H1 (cell line): ENCODE measurements at regions not wholly inside any gene's neighbourhood (a gene's known extent, or its start where the extent isn't known, plus 50 kb on each side); places are given as distances from the start of the nearest gene placed in this dataset.

Experiments used
- CTCF ChIA-PET: fragments of 300-600 bp; sonication (Branson Sonifier 250); formaldehyde crosslinking; loops from one replicate; lab custom pipeline; 2021; ENCODE audit not compliant: partially characterized antibody; lab: Charles Lee
- POLR2A ChIA-PET: fragments of 300-600 bp; sonication (Branson Sonifier 250); formaldehyde crosslinking; loops from one replicate; lab custom pipeline; 2021; ENCODE audit warnings: inconsistent platforms; ENCODE audit not compliant: partially characterized antibody; lab: Charles Lee
- DNase-seq, 2 experiments: peaks; one replicate each; pipeline versions ENCODE4 v3.0.0 to v3.0.0-alpha.2; 2010 to 2022; ENCODE audit warnings: low spot score in 2 of 2, low read depth in 1 of 2, mixed read lengths in 1 of 2
- FAIRE-seq: peaks from 2 replicates; lab custom pipeline; 2011; peaks lifted over from hg19 to GRCh38; lab: Jason Lieb, UNC
- H2AFZ ChIP-seq: 2 replicates; pipeline ENCODE4 v1.8.1; 2012; ENCODE audit warnings: low read length, inconsistent platforms
- H2AK5ac ChIP-seq: 2 replicates; pipeline ENCODE4 v1.6.1; 2013; ENCODE audit warnings: low read depth, low read length
- H2BK120ac ChIP-seq: replicated peaks from 2 replicates; pipeline ENCODE3; 2013; ENCODE audit warnings: low read depth, low read length, inconsistent platforms
- H2BK12ac ChIP-seq: 2 replicates; pipeline ENCODE4 v1.6.1; 2013; ENCODE audit warnings: low read depth, low read length
- H2BK15ac ChIP-seq: 2 replicates; pipeline ENCODE4 v1.6.1; 2013; ENCODE audit warnings: low read length
- H2BK20ac ChIP-seq: 2 replicates; pipeline ENCODE4 v1.6.1; 2013; ENCODE audit warnings: low read length
- H2BK5ac ChIP-seq: 2 replicates; pipeline ENCODE4 v1.6.1; 2013; ENCODE audit warnings: low read depth, low read length
- H3K14ac ChIP-seq: 2 replicates; pipeline ENCODE4 v1.6.1; 2013; ENCODE audit warnings: inconsistent platforms; ENCODE audit not compliant: insufficient read length
- H3K18ac ChIP-seq: 2 replicates; pipeline ENCODE4 v1.6.1; 2013; ENCODE audit warnings: low read length; ENCODE audit errors: extremely low read depth
- H3K23ac ChIP-seq: 2 replicates; pipeline ENCODE4 v1.6.1; 2013; ENCODE audit warnings: inconsistent platforms; ENCODE audit not compliant: insufficient read length
- H3K23me2 ChIP-seq: 2 replicates; pipeline ENCODE4 v1.6.1; 2013; ENCODE audit warnings: low read depth, low read length
- H3K27ac ChIP-seq: 2 replicates; pipeline ENCODE4 v1.6.1; 2011; ENCODE audit warnings: low read depth, low read length, inconsistent platforms
- H3K27me3 ChIP-seq, 4 experiments: replicated peaks in 1 of 4; 1 replicate in 1 of 4; 2 replicates in 3 of 4; pipeline versions ENCODE4 v1.6.1 to v1.8.1; 2011 to 2013; ENCODE audit warnings: low read length in 3 of 4, mild to moderate bottlenecking in 3 of 4, inconsistent platforms in 2 of 4, mixed read lengths in 2 of 4, moderate library complexity in 1 of 4; ENCODE audit not compliant: control insufficient read depth in 3 of 4, insufficient read depth in 3 of 4; ENCODE audit errors: extremely low read depth in 1 of 4
- H3K36me3 ChIP-seq, 4 experiments: 2 replicates each; pipeline versions ENCODE4 v1.6.1 to v1.8.1; 2011 to 2013; ENCODE audit warnings: mild to moderate bottlenecking in 4 of 4, low read length in 3 of 4, moderate library complexity in 2 of 4, control low read depth in 1 of 4, inconsistent platforms in 1 of 4; ENCODE audit not compliant: insufficient read depth in 4 of 4, control insufficient read depth in 2 of 4
- H3K4ac ChIP-seq: replicated peaks from 2 replicates; pipeline ENCODE3; 2013; ENCODE audit warnings: low read length, low read depth, mixed read lengths, inconsistent platforms; ENCODE audit not compliant: insufficient read length
- H3K4me1 ChIP-seq, 4 experiments: replicated peaks in 1 of 4; 1 replicate in 1 of 4; 2 replicates in 3 of 4; pipeline versions ENCODE4 v1.6.1 to v1.8.1; 2011 to 2013; ENCODE audit warnings: low read length in 3 of 4, inconsistent platforms in 2 of 4, mixed read lengths in 1 of 4; ENCODE audit not compliant: insufficient read depth in 4 of 4, control insufficient read depth in 3 of 4
- H3K4me2 ChIP-seq, 2 experiments: 2 replicates each; pipeline versions ENCODE4 v1.6.1 to v1.8.1; 2011 to 2013; ENCODE audit warnings: low read depth in 2 of 2, low read length in 2 of 2, control low read depth in 1 of 2, inconsistent platforms in 1 of 2, mild to moderate bottlenecking in 1 of 2; ENCODE audit not compliant: insufficient read depth in 1 of 2
- H3K4me3 ChIP-seq, 4 experiments: fragments of 200-600, 300-600 bp in 1 of 4; sonication (generic), shearing (Covaris generic), sonication (Bioruptor Twin) in 1 of 4; 2 replicates each; pipeline versions ENCODE4 v1.5.1 to v1.8.1; 2011 to 2016; ENCODE audit warnings: low read length in 4 of 4, low read depth in 3 of 4, control low read depth in 2 of 4, inconsistent platforms in 2 of 4, mild to moderate bottlenecking in 2 of 4, mixed read lengths in 1 of 4, moderate library complexity in 1 of 4; ENCODE audit not compliant: insufficient read depth in 2 of 4; ENCODE audit errors: extremely low read depth in 1 of 4
- H3K56ac ChIP-seq: replicated peaks from 2 replicates; pipeline ENCODE3; 2013; ENCODE audit warnings: low read depth, mild to moderate bottlenecking, mixed read lengths, low read length, inconsistent platforms; ENCODE audit not compliant: insufficient read length
- H3K79me1 ChIP-seq: 2 replicates; pipeline ENCODE4 v1.6.1; 2013; ENCODE audit warnings: low read depth, low read length, control low read depth
- H3K79me2 ChIP-seq, 2 experiments: 2 replicates each; pipeline versions ENCODE4 v1.6.1 to v1.8.1; 2012 to 2013; ENCODE audit warnings: low read length in 2 of 2, mild to moderate bottlenecking in 2 of 2, inconsistent platforms in 1 of 2; ENCODE audit not compliant: insufficient read depth in 2 of 2, control insufficient read depth in 1 of 2
- H3K9ac ChIP-seq, 4 experiments: replicated peaks in 1 of 4; 1 replicate in 1 of 4; 2 replicates in 3 of 4; pipeline versions ENCODE4 v1.6.1 to v1.8.1; 2011 to 2013; ENCODE audit warnings: low read depth in 3 of 4, low read length in 3 of 4, control low read depth in 2 of 4, mild to moderate bottlenecking in 2 of 4, moderate library complexity in 2 of 4, inconsistent platforms in 1 of 4; ENCODE audit errors: extremely low read depth in 1 of 4
- H3K9me3 ChIP-seq, 2 experiments: 2 replicates each; pipeline versions ENCODE4 v1.6.1 to v1.8.1; 2012 to 2013; ENCODE audit warnings: mild to moderate bottlenecking in 2 of 2, moderate library complexity in 2 of 2, control low read depth in 1 of 2, inconsistent platforms in 1 of 2, low read depth in 1 of 2, low read length in 1 of 2, mixed read lengths in 1 of 2; ENCODE audit not compliant: insufficient read depth in 2 of 2
- H4K20me1 ChIP-seq, 2 experiments: replicated peaks in 1 of 2; 2 replicates each; pipeline versions ENCODE3 to v1.8.1; 2011 to 2013; ENCODE audit warnings: inconsistent platforms in 2 of 2, low read length in 2 of 2, mild to moderate bottlenecking in 1 of 2; ENCODE audit not compliant: insufficient read depth in 2 of 2, control insufficient read depth in 1 of 2
- H4K5ac ChIP-seq: 2 replicates; pipeline ENCODE4 v1.6.1; 2013; ENCODE audit warnings: low read length, low read depth, mixed read lengths, inconsistent platforms; ENCODE audit not compliant: insufficient read length
- H4K8ac ChIP-seq: 2 replicates; pipeline ENCODE4 v1.8.0; 2013; ENCODE audit warnings: mild to moderate bottlenecking, moderate library complexity, low read length, inconsistent platforms; ENCODE audit not compliant: insufficient read depth; ENCODE audit errors: extremely low read depth
- H4K91ac ChIP-seq: replicated peaks from 2 replicates; pipeline ENCODE3; 2013; ENCODE audit warnings: low read length, mixed read lengths, inconsistent platforms; ENCODE audit not compliant: insufficient read length
- CHD2 ChIP-seq: IDR thresholded peaks from 2 replicates; pipeline ENCODE4 v1.6.1; 2012; ENCODE audit warnings: low read length, improper control_type of control experiment
- GABPA ChIP-seq: IDR thresholded peaks from 2 replicates; pipeline ENCODE4 v1.6.1; 2011; ENCODE audit warnings: mild to moderate bottlenecking, low read length, moderate library complexity, borderline replicate concordance; ENCODE audit not compliant: insufficient read depth
- KDM4A ChIP-seq: IDR thresholded peaks from one replicate; pipeline ENCODE4 v1.7.1; 2012; ENCODE audit warnings: low read depth, mild to moderate bottlenecking, moderate library complexity, low read length, inconsistent platforms; ENCODE audit not compliant: severe bottlenecking
- NANOG ChIP-seq: IDR thresholded peaks from 2 replicates; pipeline ENCODE4 v1.6.1; 2011; ENCODE audit warnings: low read length, low read depth, mild to moderate bottlenecking, inconsistent platforms; ENCODE audit not compliant: insufficient read depth, poor library complexity, severe bottlenecking
- NRF1 ChIP-seq: IDR thresholded peaks from 2 replicates; pipeline ENCODE4 v1.6.1; 2011; ENCODE audit warnings: mild to moderate bottlenecking, low read depth, low read length, improper control_type of control experiment
- RXRA ChIP-seq: IDR thresholded peaks from 2 replicates; pipeline ENCODE4 v1.6.1; 2011; ENCODE audit warnings: low read depth, mild to moderate bottlenecking, low read length, moderate library complexity; ENCODE audit not compliant: insufficient read depth
- SAP30 ChIP-seq: fragments of 300-600 bp; sonication (generic); IDR thresholded peaks from 2 replicates; pipeline ENCODE4 v1.7.1; 2012; ENCODE audit warnings: low read length, moderate library complexity, mild to moderate bottlenecking, inconsistent platforms; ENCODE audit not compliant: insufficient read depth, insufficient replicate concordance
- SIRT6 ChIP-seq: IDR thresholded peaks from one replicate; pipeline ENCODE4 v1.7.1; 2012; ENCODE audit warnings: low read length, inconsistent platforms
- TAF7 ChIP-seq: optimal IDR thresholded peaks from 2 replicates; pipeline ENCODE3; 2011; ENCODE audit warnings: low read depth, mild to moderate bottlenecking, inconsistent platforms, low read length, moderate library complexity, borderline replicate concordance
- TCF12 ChIP-seq: IDR thresholded peaks from 2 replicates; pipeline ENCODE4 v1.6.1; 2011; ENCODE audit warnings: low read depth, mild to moderate bottlenecking, low read length

DNA sequence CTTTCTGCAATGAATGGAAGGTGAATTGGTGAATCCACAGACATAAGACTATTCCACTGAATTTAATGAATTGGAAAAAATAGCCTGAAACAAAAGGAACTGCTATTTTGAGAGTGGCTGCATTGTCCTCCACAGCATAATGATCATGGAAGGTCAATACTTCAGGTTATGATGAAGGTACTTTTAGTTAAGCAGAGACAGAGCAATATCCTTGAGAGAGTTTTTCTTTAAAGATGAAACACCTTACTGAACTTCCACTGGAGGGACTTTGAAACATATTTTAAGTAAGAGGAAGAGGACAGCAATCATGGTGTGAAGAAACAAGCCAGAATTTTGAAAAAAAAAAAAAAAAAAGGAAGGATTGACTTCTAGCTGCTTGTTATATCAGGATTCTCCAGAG is 68.8 kb upstream of the DPP10 start:
- Histone ChIP-seq H4K5ac (no peak overlapping the region), H3K56ac (no peak overlapping the region), H2BK20ac (no peak overlapping the region), H3K79me2 (no peaks in the 10 kb centered on the region), H3K36me3 (no peaks in the 10 kb centered on the region), H3K27me3 (no peaks in the 10 kb centered on the region), H2BK15ac (no peak overlapping the region), H3K79me1 (no peaks in the 10 kb centered on the region), H2AK5ac (no peak overlapping the region), H3K23me2 (no peaks in the 10 kb centered on the region), H4K91ac (no peak overlapping the region), H4K8ac (no peak overlapping the region), H3K27ac (no peak overlapping the region), H3K4me2 (no peak overlapping the region), H3K14ac (no peak overlapping the region), H2BK120ac (no peak overlapping the region), H2BK5ac (no peak overlapping the region), H3K18ac (no peak overlapping the region), H3K4ac (no peak overlapping the region), H2BK12ac (no peak overlapping the region), H4K20me1 (no peaks in the 10 kb centered on the region), H3K4me1 (no peaks in the 10 kb centered on the region), H3K4me3 (no peak overlapping the region), H3K23ac (no peak overlapping the region), H3K9ac (no peak overlapping the region), H3K9me3 (peaks cover 6 to 8% of the 10 kb centered on the region in 2 experiments; a peak in 2 of 4 replicates), H2AFZ (no peak overlapping the region)
- FAIRE-seq, result no peak
- DNase-seq, result no peak
- CTCF ChIA-PET, result interaction anchor here (0.5 kb wide), 1 partner anchor 363 kb away, joined by 3 read pairs; no protein-coding TSS in a partner anchor
- POLR2A ChIA-PET, result no interaction called here
- TF ChIP-seq RXRA, result no peak
- no peak for TF ChIP-seq NRF1
- no peak for TF ChIP-seq CHD2
- TF ChIP-seq GABPA, result no peak
- TF ChIP-seq TCF12, result no peak
- no peak for TF ChIP-seq NANOG
- TF ChIP-seq SIRT6, result no peak
- TF ChIP-seq KDM4A, result no peak
- no peak for TF ChIP-seq SAP30
- TF ChIP-seq TAF7, result no peak
